HuH-7.5 (cell line): ENCODE measurements at regions not wholly inside any gene's neighbourhood (a gene's known extent, or its start where the extent isn't known, plus 50 kb on each side); places are given as distances from the start of the nearest gene placed in this dataset.
A peak's percentile ranks its signal among the peaks of the same experiment; 100 is the strongest.

Source experiments
- DNase-seq: peaks from one replicate; pipeline ENCODE4 v3.0.0; 2011; ENCODE audit warnings: low spot score

GRCh38 chr12:94712815-94713515, 62.6 kb upstream of the TMCC3 start:
- DNase-seq: no peak

GRCh38 chr12:94710933-94711332, 60.6 kb upstream of the TMCC3 start:
- DNase-seq: peak; percentile 14

- DNase-seq: no peak
Observed at GRCh38 chr12:94707892-94708291, 57.5 kb upstream of the TMCC3 start.

GRCh38 chr12:94707036-94707435, 56.7 kb upstream of the TMCC3 start:
- no peak for DNase-seq

GRCh38 chr12:94706250-94706661, 55.9 kb upstream of the TMCC3 start:
- no peak for DNase-seq

GRCh38 chr12:94705676-94706075, 55.3 kb upstream of the TMCC3 start:
- no peak for DNase-seq

GRCh38 chr12:94704452-94705306, 54.3 kb upstream of the TMCC3 start:
- peak; percentile 22 for DNase-seq

GRCh38 chr12:94702696-94703095, 52.3 kb upstream of the TMCC3 start:
- no peak for DNase-seq

GRCh38 chr12:94701711-94702110, 51.4 kb upstream of the TMCC3 start:
- DNase-seq: no peak

GRCh38 chr12:94700662-94701061, 50.3 kb upstream of the TMCC3 start:
- no peak for DNase-seq
